ENCODE measurements at regions not wholly inside any gene's neighbourhood (a gene's known extent, or its start where the extent isn't known, plus 50 kb on each side); places are given as distances from the start of the nearest gene placed in this dataset.

DNA sequence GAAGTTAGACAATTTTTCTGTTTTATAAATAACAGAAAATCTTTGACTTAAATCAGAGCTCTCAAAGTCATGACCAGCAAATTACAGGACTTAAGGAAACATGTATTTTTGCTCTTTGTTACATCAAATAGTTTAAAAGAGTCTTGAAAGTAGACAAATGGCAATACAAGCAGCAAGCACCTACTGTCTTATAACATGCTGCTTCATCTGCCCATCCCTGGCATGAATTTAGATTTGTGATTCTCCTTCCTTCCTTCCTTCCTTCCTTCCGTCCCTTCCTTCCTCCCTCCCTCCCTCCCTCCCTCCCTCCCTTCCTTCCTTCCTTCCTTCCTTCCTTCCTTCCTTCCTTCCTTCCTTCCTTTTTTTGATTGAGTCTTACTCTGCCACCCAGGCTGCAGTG is 715.6 kb upstream of the FLRT2 start:
- H3K27me3 Mint-ChIP-seq (ENCODE audit: low read depth in 3 of 3) = no peaks in the 10 kb centered on the region
- H3K4me1 Mint-ChIP-seq = no peaks in the 10 kb centered on the region
- no peaks in the 10 kb centered on the region for H3K36me3 Mint-ChIP-seq
- Histone ChIP-seq H3K9me3 (replicated peaks in 1 of 2; ENCODE audit: control insufficient read depth in 1 of 2, insufficient read depth in 1 of 2, low read length in 2 of 2) (no peaks in the 10 kb centered on the region), H3K27me3 (ENCODE audit: control insufficient read depth in 2 of 2, insufficient read depth in 2 of 2, low read length in 2 of 2) (no peaks in the 10 kb centered on the region), H3K27ac (ENCODE audit: low read depth in 1 of 2, low read length in 2 of 2) (no peak overlapping the region), H3K79me2 (ENCODE audit: insufficient read depth, low read length) (no peaks in the 10 kb centered on the region), H3K9ac (ENCODE audit: insufficient read depth, low read length, poor library complexity, severe bottlenecking) (no peak overlapping the region), H3K36me3 (replicated peaks in 1 of 2; ENCODE audit: control insufficient read depth in 1 of 2, insufficient read depth in 2 of 2, low read length in 2 of 2) (no peaks in the 10 kb centered on the region), H3K4me2 (replicated peaks; ENCODE audit: extremely low read depth, low read length, poor library complexity, severe bottlenecking) (no peak overlapping the region), H3K4me1 (ENCODE audit: control insufficient read depth in 1 of 2, insufficient read depth in 2 of 2, low read length in 2 of 2) (no peaks in the 10 kb centered on the region), H2AFZ (ENCODE audit: insufficient read depth, low read depth, low read length, poor library complexity, severe bottlenecking) (no peak overlapping the region), H4K20me1 (ENCODE audit: insufficient read depth, low read length) (no peaks in the 10 kb centered on the region), H3K4me3 (replicated peaks in 1 of 3; ENCODE audit: low read depth in 2 of 3, low read length in 3 of 3) (no peak overlapping the region)
- intact Hi-C loops (cut with micrococcal nuclease) = no loop called here
- H3K9me3 Mint-ChIP-seq = peaks cover 0 to 10% (median 5%) of the 10 kb centered on the region in 7 donors
- H3K27ac Mint-ChIP-seq = no peak overlapping the region
- whole genome bisulfite sequencing (ENCODE audit: insufficient coverage) = 57% methylated on average over 1 of the region's 1 CpG
- DNase-seq = no peak
- TF ChIP-seq, protein P1, sequence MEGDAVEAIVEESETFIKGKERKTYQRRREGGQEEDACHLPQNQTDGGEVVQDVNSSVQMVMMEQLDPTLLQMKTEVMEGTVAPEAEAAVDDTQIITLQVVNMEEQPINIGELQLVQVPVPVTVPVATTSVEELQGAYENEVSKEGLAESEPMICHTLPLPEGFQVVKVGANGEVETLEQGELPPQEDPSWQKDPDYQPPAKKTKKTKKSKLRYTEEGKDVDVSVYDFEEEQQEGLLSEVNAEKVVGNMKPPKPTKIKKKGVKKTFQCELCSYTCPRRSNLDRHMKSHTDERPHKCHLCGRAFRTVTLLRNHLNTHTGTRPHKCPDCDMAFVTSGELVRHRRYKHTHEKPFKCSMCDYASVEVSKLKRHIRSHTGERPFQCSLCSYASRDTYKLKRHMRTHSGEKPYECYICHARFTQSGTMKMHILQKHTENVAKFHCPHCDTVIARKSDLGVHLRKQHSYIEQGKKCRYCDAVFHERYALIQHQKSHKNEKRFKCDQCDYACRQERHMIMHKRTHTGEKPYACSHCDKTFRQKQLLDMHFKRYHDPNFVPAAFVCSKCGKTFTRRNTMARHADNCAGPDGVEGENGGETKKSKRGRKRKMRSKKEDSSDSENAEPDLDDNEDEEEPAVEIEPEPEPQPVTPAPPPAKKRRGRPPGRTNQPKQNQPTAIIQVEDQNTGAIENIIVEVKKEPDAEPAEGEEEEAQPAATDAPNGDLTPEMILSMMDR (IDR thresholded peaks at IDR 0.05) = no peak
- no peak overlapping the region for H3K4me3 Mint-ChIP-seq

DNA sequence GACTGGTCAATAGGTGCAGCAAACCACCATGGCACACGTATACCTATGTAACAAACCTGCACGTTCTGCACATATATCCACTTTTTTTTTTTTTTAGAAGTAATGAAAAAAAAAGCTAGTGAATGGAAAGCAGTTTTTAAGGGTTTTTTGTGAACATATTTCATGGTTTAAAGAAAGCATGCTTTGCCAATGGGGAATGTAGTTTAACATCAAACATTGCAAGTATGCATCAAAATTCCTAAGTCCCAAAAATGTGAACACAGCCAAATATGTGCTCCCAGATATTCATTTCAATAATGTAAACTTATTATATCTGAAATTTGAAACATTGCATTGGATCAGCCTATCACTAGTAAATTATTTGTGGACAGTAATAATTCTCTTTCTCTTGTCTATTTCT is 710.4 kb upstream of the FLRT2 start:
- H3K9me3 ChIP-seq (replicated peaks in 1 of 2; ENCODE audit: control insufficient read depth in 1 of 2, insufficient read depth in 1 of 2, low read length in 2 of 2) = peaks cover 5 to 8% of the 10 kb centered on the region in 2 donors
- peaks cover 0 to 8% (median 7%) of the 10 kb centered on the region in 7 donors for H3K9me3 Mint-ChIP-seq
- no peak overlapping the region for H3K27ac Mint-ChIP-seq
- H3K4me3 ChIP-seq (replicated peaks in 1 of 3; ENCODE audit: low read depth in 2 of 3, low read length in 3 of 3) = no peak overlapping the region
- no peaks in the 10 kb centered on the region for H3K36me3 ChIP-seq (replicated peaks in 1 of 2; ENCODE audit: control insufficient read depth in 1 of 2, insufficient read depth in 2 of 2, low read length in 2 of 2)
- no peaks in the 10 kb centered on the region for H4K20me1 ChIP-seq (ENCODE audit: insufficient read depth, low read length)
- H3K9ac ChIP-seq (ENCODE audit: insufficient read depth, low read length, poor library complexity, severe bottlenecking) = no peak overlapping the region
- no peaks in the 10 kb centered on the region for H3K27me3 Mint-ChIP-seq (ENCODE audit: low read depth in 3 of 3)
- H3K4me1 Mint-ChIP-seq = no peaks in the 10 kb centered on the region
- TF ChIP-seq, protein P1 (IDR thresholded peaks at IDR 0.05) = no peak
- no peaks in the 10 kb centered on the region for H3K4me1 ChIP-seq (ENCODE audit: control insufficient read depth in 1 of 2, insufficient read depth in 2 of 2, low read length in 2 of 2)
- no peak overlapping the region for H3K27ac ChIP-seq (ENCODE audit: low read depth in 1 of 2, low read length in 2 of 2)
- H3K4me3 Mint-ChIP-seq = no peak overlapping the region
- WGBS (ENCODE audit: insufficient coverage) = no CpG with 5 or more reads among the region's 2 CpGs
- intact Hi-C loops (cut with micrococcal nuclease) = no loop called here
- no peak overlapping the region for H2AFZ ChIP-seq (ENCODE audit: insufficient read depth, low read depth, low read length, poor library complexity, severe bottlenecking)
- no peaks in the 10 kb centered on the region for H3K27me3 ChIP-seq (ENCODE audit: control insufficient read depth in 2 of 2, insufficient read depth in 2 of 2, low read length in 2 of 2)
- no peaks in the 10 kb centered on the region for H3K79me2 ChIP-seq (ENCODE audit: insufficient read depth, low read length)
- no peak overlapping the region for H3K4me2 ChIP-seq (replicated peaks; ENCODE audit: extremely low read depth, low read length, poor library complexity, severe bottlenecking)
- DNase-seq = no peak
- no peaks in the 10 kb centered on the region for H3K36me3 Mint-ChIP-seq

All from CD14-positive monocyte (primary cell).